Endothelial cell (in vitro differentiated cells): ENCODE measurements at regions not wholly inside any gene's neighbourhood (a gene's known extent, or its start where the extent isn't known, plus 50 kb on each side); places are given as distances from the start of the nearest gene placed in this dataset.
A peak's percentile ranks its signal among the peaks of the same experiment; 100 is the strongest.
"Not testable (repeated sequence)": the region's sequence is repeated elsewhere in the genome, so short reads cannot be mapped to it uniquely, and the experiment has no call there.

Experiments
- DNase-seq: peaks from one replicate; pipeline ENCODE4 v3.0.0; 2021; ENCODE audit warnings: low spot score
- H3K27ac Mint-ChIP-seq: one replicate; pipeline ENCODE4 v1.8.0; 2021; ENCODE audit warnings: mixed read lengths, inconsistent platforms; ENCODE audit not compliant: unreplicated experiment
- H3K27me3 Mint-ChIP-seq: one replicate; pipeline ENCODE4 v1.8.0; 2021; ENCODE audit warnings: mild to moderate bottlenecking, moderate library complexity, mixed read lengths, inconsistent platforms; ENCODE audit not compliant: unreplicated experiment
- H3K36me3 Mint-ChIP-seq: one replicate; pipeline ENCODE4 v1.8.0; 2021; ENCODE audit warnings: mild to moderate bottlenecking, low read depth, mixed read lengths, inconsistent platforms; ENCODE audit not compliant: unreplicated experiment
- H3K4me1 Mint-ChIP-seq: one replicate; pipeline ENCODE4 v1.8.0; 2021; ENCODE audit warnings: mild to moderate bottlenecking, mixed read lengths, inconsistent platforms; ENCODE audit not compliant: unreplicated experiment
- H3K4me3 Mint-ChIP-seq: one replicate; pipeline ENCODE4 v1.8.0; 2021; ENCODE audit warnings: mild to moderate bottlenecking, mixed read lengths, inconsistent platforms; ENCODE audit not compliant: unreplicated experiment
- H3K9me3 Mint-ChIP-seq: one replicate; pipeline ENCODE4 v1.8.0; 2021; ENCODE audit warnings: mixed read lengths, inconsistent platforms; ENCODE audit not compliant: unreplicated experiment
- TF ChIP-seq, protein P1 (sequence below): fragments of 200-600 bp; sonication (generic); IDR thresholded peaks from one replicate; pipeline ENCODE4 v1.5.0; 2021; ENCODE audit warnings: antibody characterized with exemption; ENCODE audit not compliant: unreplicated experiment

DNA sequence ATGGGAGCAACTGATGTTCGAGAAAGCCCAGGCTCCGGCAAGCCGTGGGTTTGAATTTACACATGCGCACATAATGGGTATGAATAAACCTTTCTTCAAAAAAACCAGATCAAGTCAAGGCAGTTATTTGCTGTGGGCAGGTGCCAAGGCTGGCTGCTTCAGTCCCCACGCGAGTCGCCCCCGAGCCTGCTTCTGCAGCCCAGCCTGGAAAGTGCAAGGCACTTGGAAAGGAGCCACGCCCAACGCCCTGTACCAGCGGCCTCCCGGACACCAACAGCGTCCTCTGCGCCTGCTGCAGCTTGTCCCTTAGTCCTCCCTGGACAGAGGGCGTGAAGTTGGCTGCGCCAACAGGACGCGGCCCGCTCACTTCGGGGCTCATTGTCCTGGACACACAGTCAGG is 68.9 kb downstream of the KLF15 start:
- H3K27me3 Mint-ChIP-seq, result peaks cover 11% of the 10 kb centered on the region
- peaks cover 5% of the 10 kb centered on the region for H3K9me3 Mint-ChIP-seq
- TF ChIP-seq, protein P1, sequence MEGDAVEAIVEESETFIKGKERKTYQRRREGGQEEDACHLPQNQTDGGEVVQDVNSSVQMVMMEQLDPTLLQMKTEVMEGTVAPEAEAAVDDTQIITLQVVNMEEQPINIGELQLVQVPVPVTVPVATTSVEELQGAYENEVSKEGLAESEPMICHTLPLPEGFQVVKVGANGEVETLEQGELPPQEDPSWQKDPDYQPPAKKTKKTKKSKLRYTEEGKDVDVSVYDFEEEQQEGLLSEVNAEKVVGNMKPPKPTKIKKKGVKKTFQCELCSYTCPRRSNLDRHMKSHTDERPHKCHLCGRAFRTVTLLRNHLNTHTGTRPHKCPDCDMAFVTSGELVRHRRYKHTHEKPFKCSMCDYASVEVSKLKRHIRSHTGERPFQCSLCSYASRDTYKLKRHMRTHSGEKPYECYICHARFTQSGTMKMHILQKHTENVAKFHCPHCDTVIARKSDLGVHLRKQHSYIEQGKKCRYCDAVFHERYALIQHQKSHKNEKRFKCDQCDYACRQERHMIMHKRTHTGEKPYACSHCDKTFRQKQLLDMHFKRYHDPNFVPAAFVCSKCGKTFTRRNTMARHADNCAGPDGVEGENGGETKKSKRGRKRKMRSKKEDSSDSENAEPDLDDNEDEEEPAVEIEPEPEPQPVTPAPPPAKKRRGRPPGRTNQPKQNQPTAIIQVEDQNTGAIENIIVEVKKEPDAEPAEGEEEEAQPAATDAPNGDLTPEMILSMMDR, result no peak
- H3K36me3 Mint-ChIP-seq, result peaks cover 3% of the 10 kb centered on the region
- peak overlapping the region; percentile 77 for H3K4me3 Mint-ChIP-seq
- no peak overlapping the region for H3K27ac Mint-ChIP-seq
- peaks cover 31% of the 10 kb centered on the region for H3K4me1 Mint-ChIP-seq
- peak; percentile 23 for DNase-seq

DNA sequence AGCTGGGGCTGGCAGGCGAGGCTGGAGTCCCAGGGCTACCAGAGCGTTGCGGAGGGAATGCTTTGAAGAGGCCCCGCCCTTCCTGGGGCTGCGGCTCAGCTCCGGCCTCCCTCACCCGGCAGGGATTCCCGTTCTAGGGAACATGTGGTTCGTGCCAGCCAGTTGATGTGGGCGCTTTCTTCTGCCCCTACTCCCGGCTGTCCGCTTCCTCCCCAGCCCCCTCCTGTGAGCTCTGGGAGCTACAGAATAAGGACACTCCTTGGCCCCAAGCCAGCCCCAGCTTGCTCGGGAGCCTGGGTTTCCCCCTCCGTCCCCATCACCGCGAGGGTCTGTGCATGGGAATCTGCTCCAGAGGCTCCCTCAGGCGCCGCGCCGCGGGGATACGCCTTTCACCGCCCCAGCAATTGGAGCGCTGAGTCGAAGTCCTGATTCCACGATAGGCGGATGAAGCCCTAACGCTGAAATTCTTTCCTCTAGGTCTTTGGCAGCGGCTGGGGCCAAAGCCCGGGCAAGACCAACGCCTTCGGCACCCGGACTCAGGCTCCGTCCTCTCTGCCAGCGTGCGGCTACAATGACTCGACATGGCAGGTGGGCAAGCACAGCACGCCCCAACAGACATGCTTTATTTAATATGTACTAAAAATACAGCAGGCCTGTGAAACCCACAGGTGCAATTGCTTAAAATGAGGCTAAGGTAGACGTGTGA is 69.5 kb downstream of the KLF15 start:
- Mint-ChIP-seq H3K4me1 (peaks cover 29% of the 10 kb centered on the region), H3K9me3 (peaks cover 4% of the 10 kb centered on the region), H3K36me3 (peaks cover 3% of the 10 kb centered on the region), H3K4me3 (peak overlapping the region; percentile 77), H3K27me3 (peaks cover 11% of the 10 kb centered on the region), H3K27ac (no peak overlapping the region)
- peak; percentile 43 for DNase-seq
- TF ChIP-seq, protein P1, result no peak

DNA sequence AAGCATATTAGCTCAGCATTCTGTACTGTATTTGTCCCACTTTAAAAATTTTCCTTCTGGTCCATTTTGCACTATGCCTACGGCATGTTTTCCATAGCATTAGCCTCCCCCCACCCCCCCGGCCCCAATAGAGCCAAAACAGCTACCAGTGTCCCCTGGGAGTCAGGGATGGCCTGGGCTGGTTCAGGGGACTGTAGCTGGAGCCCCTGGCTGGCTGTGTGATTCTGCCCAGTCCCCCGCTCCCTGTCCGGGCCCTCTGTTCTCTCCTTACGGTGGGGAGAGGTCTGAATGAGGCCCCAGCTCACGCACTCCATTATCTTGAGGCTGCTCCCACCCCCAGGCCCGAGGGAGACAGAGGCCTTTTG is 70.1 kb downstream of the KLF15 start:
- no peak overlapping the region for H3K27ac Mint-ChIP-seq
- no peaks in the 10 kb centered on the region for H3K9me3 Mint-ChIP-seq
- TF ChIP-seq, protein P1, result no peak
- no peak overlapping the region for H3K4me3 Mint-ChIP-seq
- DNase-seq, result no peak
- H3K27me3 Mint-ChIP-seq, result peaks cover 11% of the 10 kb centered on the region
- H3K36me3 Mint-ChIP-seq, result peaks cover 3% of the 10 kb centered on the region
- H3K4me1 Mint-ChIP-seq, result peaks cover 24% of the 10 kb centered on the region

DNA sequence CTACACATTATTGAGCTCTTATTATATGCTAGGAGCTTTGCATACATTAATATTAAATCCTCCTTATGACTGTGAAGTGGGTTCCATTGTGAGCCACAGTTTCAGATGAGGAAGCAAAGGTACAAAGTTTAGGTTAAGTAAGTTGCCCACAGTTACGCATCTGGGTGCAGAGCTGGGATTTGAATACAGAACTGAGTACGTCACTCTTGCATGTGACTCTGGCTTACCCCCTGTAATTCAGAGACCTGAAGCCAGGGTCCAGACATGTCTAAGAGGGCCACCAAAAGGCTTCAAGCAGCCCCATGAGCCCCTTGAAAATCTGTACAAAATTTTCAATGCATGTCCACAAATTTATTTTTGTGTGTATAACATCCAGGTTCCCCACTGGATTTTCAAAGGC is 71.8 kb downstream of the KLF15 start:
- peaks cover 3% of the 10 kb centered on the region for H3K27me3 Mint-ChIP-seq
- TF ChIP-seq, protein P1, result no peak
- H3K27ac Mint-ChIP-seq, result no peak overlapping the region
- no peaks in the 10 kb centered on the region for H3K36me3 Mint-ChIP-seq
- H3K9me3 Mint-ChIP-seq, result no peaks in the 10 kb centered on the region
- H3K4me1 Mint-ChIP-seq, result peaks cover 17% of the 10 kb centered on the region
- DNase-seq, result no peak
- H3K4me3 Mint-ChIP-seq, result no peak overlapping the region

DNA sequence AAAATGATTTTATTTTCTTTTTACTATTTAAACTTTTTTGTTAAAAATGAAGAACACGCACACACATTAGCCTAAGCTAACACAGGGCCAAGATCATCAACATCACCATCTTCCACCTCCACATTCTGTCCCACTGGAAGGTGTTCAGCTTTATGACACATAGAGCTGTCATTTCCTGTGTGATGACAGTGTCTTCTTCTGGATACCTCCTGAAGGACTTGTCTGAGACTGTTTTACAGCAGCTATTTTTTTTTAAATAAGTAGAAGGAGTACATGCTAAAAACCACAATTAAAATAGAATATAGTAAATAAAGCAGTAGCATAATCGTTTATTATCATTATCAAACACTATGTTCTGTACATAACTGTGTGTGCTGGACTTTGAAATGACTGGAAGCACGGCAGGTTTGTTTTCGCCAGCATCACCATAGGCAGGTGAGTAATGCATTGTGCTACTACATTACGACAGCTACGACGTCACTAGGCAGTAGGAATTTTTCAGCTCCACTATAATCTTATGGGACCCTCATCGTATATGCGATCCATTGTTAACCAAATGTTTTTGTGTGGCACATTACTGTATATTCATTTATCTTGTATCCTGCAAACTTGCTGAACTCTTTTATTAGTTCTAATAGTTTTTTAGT is 72.8 kb downstream of the KLF15 start:
- H3K27me3 Mint-ChIP-seq, result peaks cover 2% of the 10 kb centered on the region
- no peak for DNase-seq

DNA sequence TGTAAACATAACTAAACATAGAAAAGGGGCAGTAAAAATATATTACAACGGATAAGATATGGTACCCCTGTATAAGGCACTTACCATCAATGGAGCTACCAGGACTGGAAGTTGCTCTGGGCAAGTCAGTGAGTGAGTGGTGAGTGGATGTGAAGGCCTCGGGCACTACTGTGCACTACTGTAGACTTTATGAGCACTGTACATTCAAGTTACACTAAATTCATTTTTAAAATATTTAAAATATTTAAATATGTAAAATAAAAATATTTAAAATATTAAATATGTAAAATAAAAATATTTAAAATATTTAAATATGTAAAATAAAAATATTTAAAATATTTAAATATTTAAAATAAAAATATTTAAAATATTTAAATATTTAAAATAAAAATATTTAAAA is 73.6 kb downstream of the KLF15 start:
- not testable (repeated sequence) for H3K4me1 Mint-ChIP-seq, H3K27me3 Mint-ChIP-seq, H3K27ac Mint-ChIP-seq, DNase-seq, H3K9me3 Mint-ChIP-seq, H3K36me3 Mint-ChIP-seq, H3K4me3 Mint-ChIP-seq

More for the DNA sequence above, 72.8 kb downstream of the KLF15 start:
- no peak overlapping the region for H3K27ac Mint-ChIP-seq
- peaks cover 10% of the 10 kb centered on the region for H3K4me1 Mint-ChIP-seq
- H3K36me3 Mint-ChIP-seq, result no peaks in the 10 kb centered on the region
- no peak overlapping the region for H3K4me3 Mint-ChIP-seq
- TF ChIP-seq, protein P1, result no peak
- no peaks in the 10 kb centered on the region for H3K9me3 Mint-ChIP-seq
